Astrocyte of the cerebellum (primary cell): ENCODE measurements at regions not wholly inside any gene's neighbourhood (a gene's known extent, or its start where the extent isn't known, plus 50 kb on each side); places are given as distances from the start of the nearest gene placed in this dataset.
"Not testable (repeated sequence)": the region's sequence is repeated elsewhere in the genome, so short reads cannot be mapped to it uniquely, and the experiment has no call there.

Experiments used
- DNase-seq: peaks from one replicate; pipeline ENCODE4 v3.0.0-alpha.2; 2011; ENCODE audit warnings: low read depth
- H3K4me3 ChIP-seq: 2 replicates; pipeline ENCODE4 v1.5.1; 2011; ENCODE audit warnings: mild to moderate bottlenecking, low read depth, low read length, moderate library complexity
- CTCF ChIP-seq: IDR thresholded peaks from 2 replicates; pipeline ENCODE4 v1.5.1; 2012; ENCODE audit warnings: low read length, low read depth, moderate library complexity, mild to moderate bottlenecking; ENCODE audit errors: missing control alignments
- in situ Hi-C: cut with HindIII; loops from 2 replicates; pipeline ENCODE4 v1.10.0; 2017; ENCODE audit warnings: low sequenced_read_pairs

GRCh38 chr3:150124142-150124541, 153.4 kb upstream of the PFN2 start:
- H3K4me3 ChIP-seq = no peak overlapping the region
- no peak for TF ChIP-seq CTCF
- in situ Hi-C loops = no loop called here
- DNase-seq = no peak

- H3K4me3 ChIP-seq, DNase-seq, in situ Hi-C loops: not testable (repeated sequence)
These were observed 152.6 kb upstream of the PFN2 start for GRCh38 chr3:150123249-150123648.

- no peak overlapping the region for H3K4me3 ChIP-seq
- in situ Hi-C loops = no loop called here
- DNase-seq = no peak
- no peak for TF ChIP-seq CTCF
These were observed 147.5 kb upstream of the PFN2 start for GRCh38 chr3:150118219-150118618.

- in situ Hi-C loops = no loop called here
- TF ChIP-seq CTCF = no peak
- H3K4me3 ChIP-seq = no peak overlapping the region
- no peak for DNase-seq
These were observed 146.4 kb upstream of the PFN2 start for GRCh38 chr3:150117076-150117475.

- no peak for TF ChIP-seq CTCF
- DNase-seq = no peak
- in situ Hi-C loops = no loop called here
- no peak overlapping the region for H3K4me3 ChIP-seq
These were observed 145.5 kb upstream of the PFN2 start for GRCh38 chr3:150116196-150116595.

GRCh38 chr3:150114873-150115540, 144.3 kb upstream of the PFN2 start:
- H3K4me3 ChIP-seq = no peak overlapping the region
- DNase-seq = no peak
- in situ Hi-C loops = no loop called here
- TF ChIP-seq CTCF = no peak

- no peak for DNase-seq
- in situ Hi-C loops = no loop called here
- TF ChIP-seq CTCF = no peak
- H3K4me3 ChIP-seq = no peak overlapping the region
These were observed 143.6 kb upstream of the PFN2 start for GRCh38 chr3:150114273-150114672.
